WTC11 (cell line): ENCODE measurements at regions not wholly inside any gene's neighbourhood (a gene's known extent, or its start where the extent isn't known, plus 50 kb on each side); places are given as distances from the start of the nearest gene placed in this dataset.

Experiments
- ATAC-seq: fragments of 200-7000 bp; cut with Tn5 transposase; 2 replicates; pipeline ENCODE4 v1.10.0; 2021; ENCODE audit warnings: mild to moderate bottlenecking, moderate library complexity
- CTCF ChIA-PET: fragments of 300-600 bp; sonication (Branson Sonifier 250); formaldehyde crosslinking; loops from one replicate; lab custom pipeline; 2021; ENCODE audit warnings: antibody characterized with exemption; lab: Charles Lee
- POLR2A ChIA-PET: fragments of 350-600 bp; sonication (Branson Sonifier 250); formaldehyde crosslinking; loops from one replicate; lab custom pipeline; 2021; ENCODE audit warnings: antibody characterized with exemption; lab: Charles Lee
- DNase-seq: peaks from one replicate; pipeline ENCODE4 v3.0.0; 2021; ENCODE audit warnings: low spot score
- H3K27ac Mint-ChIP-seq: 2 replicates; pipeline ENCODE4 v1.8.0; 2021; ENCODE audit warnings: mixed read lengths
- H3K27me3 Mint-ChIP-seq: 2 replicates; pipeline ENCODE4 v1.8.0; 2021; ENCODE audit warnings: low read depth, mild to moderate bottlenecking, moderate library complexity, mixed read lengths
- H3K36me3 Mint-ChIP-seq: 2 replicates; pipeline ENCODE4 v1.8.0; 2021; ENCODE audit warnings: mixed read lengths
- H3K4me1 Mint-ChIP-seq: 2 replicates; pipeline ENCODE4 v1.8.0; 2022; ENCODE audit warnings: mixed read lengths
- H3K4me3 Mint-ChIP-seq: 2 replicates; pipeline ENCODE4 v1.8.0; 2021; ENCODE audit warnings: mild to moderate bottlenecking, moderate library complexity, mixed read lengths
- H3K9me3 Mint-ChIP-seq: 2 replicates; pipeline ENCODE4 v1.8.0; 2021; ENCODE audit warnings: mixed read lengths
- ATF1 ChIP-seq: sonication (generic); formaldehyde crosslinking; IDR thresholded peaks from 2 replicates; pipeline ENCODE4 v1.8.1; 2023; ENCODE audit warnings: mild to moderate bottlenecking, moderate library complexity, missing genetic modification reagents
- ATF3 ChIP-seq: sonication (generic); formaldehyde crosslinking; conservative IDR thresholded peaks from 2 replicates; pipeline ENCODE4 v1.8.1; 2022; ENCODE audit warnings: mild to moderate bottlenecking, missing genetic modification reagents
- CTCF ChIP-seq: fragments of 200-600 bp; IDR thresholded peaks from 2 replicates; pipeline ENCODE4 v1.8.0; 2022; ENCODE audit warnings: antibody characterized with exemption
- EMX1 ChIP-seq: fragments of 250-450 bp; sonication (Bioruptor Pico); IDR thresholded peaks from 2 replicates; pipeline ENCODE4 v1.8.0; 2021; ENCODE audit warnings: mild to moderate bottlenecking
- FOXJ3 ChIP-seq: sonication (generic); formaldehyde crosslinking; IDR thresholded peaks from 2 replicates; pipeline ENCODE4 v1.9.0; 2021; ENCODE audit warnings: missing genetic modification reagents, mild to moderate bottlenecking, borderline replicate concordance
- FOXP4 ChIP-seq: sonication (generic); formaldehyde crosslinking; IDR thresholded peaks from 2 replicates; pipeline ENCODE4 v1.8.0; 2022; ENCODE audit warnings: mild to moderate bottlenecking, missing genetic modification reagents
- HMGA2 ChIP-seq: fragments of 250-450 bp; sonication (Bioruptor Pico); IDR thresholded peaks from 2 replicates; pipeline ENCODE4 v1.4.0; 2021; ENCODE audit warnings: mild to moderate bottlenecking, moderate library complexity
- OVOL2 ChIP-seq: fragments of 250-450 bp; sonication (Bioruptor Pico); IDR thresholded peaks from 2 replicates; pipeline ENCODE4 v1.9.0; 2021; ENCODE audit warnings: mild to moderate bottlenecking, borderline replicate concordance
- PRDM15 ChIP-seq: sonication (generic); formaldehyde crosslinking; IDR thresholded peaks from 2 replicates; pipeline ENCODE4 v1.8.0; 2022; ENCODE audit warnings: missing genetic modification reagents
- PREB ChIP-seq: sonication (generic); formaldehyde crosslinking; IDR thresholded peaks from 2 replicates; pipeline ENCODE4 v1.8.1; 2022; ENCODE audit warnings: mild to moderate bottlenecking, missing genetic modification reagents, moderate library complexity, borderline replicate concordance
- PRRX2 ChIP-seq: fragments of 250-450 bp; sonication (Bioruptor Pico); IDR thresholded peaks from 2 replicates; pipeline ENCODE4 v1.8.0; 2021; ENCODE audit warnings: mild to moderate bottlenecking
- RELA ChIP-seq: sonication (generic); formaldehyde crosslinking; IDR thresholded peaks from 2 replicates; pipeline ENCODE4 v1.8.1; 2022; ENCODE audit warnings: missing genetic modification reagents, mild to moderate bottlenecking, borderline replicate concordance
- SMAD4 ChIP-seq: sonication (generic); formaldehyde crosslinking; IDR thresholded peaks from 2 replicates; pipeline ENCODE4 v1.8.0; 2022; ENCODE audit warnings: mild to moderate bottlenecking, missing genetic modification reagents
- USF2 ChIP-seq: sonication (generic); formaldehyde crosslinking; IDR thresholded peaks from 2 replicates; pipeline ENCODE4 v1.8.1; 2023; ENCODE audit warnings: mild to moderate bottlenecking, missing genetic modification reagents, moderate library complexity
- ZMAT4 ChIP-seq: fragments of 250-450 bp; sonication (Bioruptor Pico); IDR thresholded peaks from 2 replicates; pipeline ENCODE4 v1.9.0; 2021; ENCODE audit warnings: mild to moderate bottlenecking
- ZNF121 ChIP-seq: sonication (generic); formaldehyde crosslinking; IDR thresholded peaks from 2 replicates; pipeline ENCODE4 v1.8.0; 2023; ENCODE audit warnings: missing genetic modification reagents
- ZNF219 ChIP-seq: sonication (generic); formaldehyde crosslinking; IDR thresholded peaks from 2 replicates; pipeline ENCODE4 v1.8.0; 2023; ENCODE audit warnings: missing genetic modification reagents, mild to moderate bottlenecking, borderline replicate concordance
- ZNF232 ChIP-seq: sonication (generic); formaldehyde crosslinking; IDR thresholded peaks from 2 replicates; pipeline ENCODE4 v1.8.0; 2022; ENCODE audit warnings: mild to moderate bottlenecking, missing genetic modification reagents
- ZNF317 ChIP-seq: sonication (generic); formaldehyde crosslinking; IDR thresholded peaks from 2 replicates; pipeline ENCODE4 v1.8.1; 2023; ENCODE audit warnings: low read depth, mild to moderate bottlenecking, moderate library complexity, missing genetic modification reagents, borderline replicate concordance
- ZNF425 ChIP-seq: fragments of 250-450 bp; sonication (Bioruptor Pico); conservative IDR thresholded peaks from 2 replicates; pipeline ENCODE4 v1.9.0; 2021; ENCODE audit warnings: mild to moderate bottlenecking

- TF ChIP-seq ZNF219: no peak
- no peak for TF ChIP-seq FOXP4 (CRISPR knock-in tag)
- TF ChIP-seq SMAD4 (CRISPR knock-in tag): no peak
- no peak for TF ChIP-seq ATF1 (CRISPR knock-in tag)
- TF ChIP-seq EMX1 (CRISPR knock-in tag): no peak
- TF ChIP-seq ZNF121 (CRISPR knock-in tag): no peak
- TF ChIP-seq PRDM15 (CRISPR knock-in tag): no peak
Measured at GRCh38 chr3:152642658-152643057, 192.3 kb upstream of the P2RY1 start (continued).

GRCh38 chr3:152644478-152644877, 190.5 kb upstream of the P2RY1 start:
- CTCF ChIA-PET: no interaction called here
- no peak overlapping the region for H3K4me3 Mint-ChIP-seq
- peaks cover 10% of the 10 kb centered on the region; the same call in 1 of the 2 replicates for H3K36me3 Mint-ChIP-seq
- DNase-seq (no peak), ATAC-seq (no peak)
- no peaks in the 10 kb centered on the region for H3K27me3 Mint-ChIP-seq
- POLR2A ChIA-PET: no interaction called here
- peaks cover 26% of the 10 kb centered on the region for H3K9me3 Mint-ChIP-seq
- no peak overlapping the region for H3K27ac Mint-ChIP-seq
- peaks cover 24% of the 10 kb centered on the region for H3K4me1 Mint-ChIP-seq
- TF ChIP-seq RELA (no peak), ZNF317 (CRISPR knock-in tag) (no peak), HMGA2 (CRISPR knock-in tag) (no peak), ZNF425 (CRISPR knock-in tag) (no peak), PREB (CRISPR knock-in tag) (no peak), FOXJ3 (no peak), CTCF (no peak), ATF3 (CRISPR knock-in tag) (no peak), OVOL2 (no peak), SMAD4 (CRISPR knock-in tag) (no peak), ZMAT4 (no peak), PRRX2 (no peak), USF2 (CRISPR knock-in tag) (no peak), ZNF232 (CRISPR knock-in tag) (no peak)
